SK-MEL-5 (cell line): ENCODE measurements at regions not wholly inside any gene's neighbourhood (a gene's known extent, or its start where the extent isn't known, plus 50 kb on each side); places are given as distances from the start of the nearest gene placed in this dataset.
A peak's percentile ranks its signal among the peaks of the same experiment; 100 is the strongest.

ENCODE experiments used
- DNase-seq: peaks from one replicate; pipeline ENCODE4 v3.0.0-alpha.2; 2016; ENCODE audit warnings: low read depth, low spot score
- in situ Hi-C: cut with HindIII; loops from 2 replicates; pipeline ENCODE4 v1.10.0; 2016; ENCODE audit warnings: low sequenced_read_pairs, high pct_unique_total_duplicates, low pct_unique_long_range_greater_than_20kb

DNA sequence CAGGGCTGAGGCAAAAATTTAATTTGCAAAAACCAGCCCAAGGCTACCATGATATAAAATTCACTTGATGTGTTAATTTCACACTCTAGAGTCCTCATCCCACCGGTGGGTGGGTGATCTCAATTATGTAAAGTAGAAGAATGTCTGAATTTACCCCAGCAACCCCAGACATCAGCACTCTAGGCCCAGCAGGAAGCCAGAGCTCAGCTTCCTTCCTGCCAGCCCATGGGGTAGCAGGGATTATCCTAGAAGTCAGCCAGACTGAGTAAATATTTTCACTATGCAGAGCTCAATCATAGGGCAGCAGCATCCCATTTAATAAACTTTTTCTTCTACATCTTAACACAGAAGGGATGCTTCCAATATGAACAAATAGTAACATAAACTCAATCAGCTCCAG lies 71.0 kb downstream of the SIPA1L2 start:
- in situ Hi-C loops: no loop called here
- DNase-seq: no peak

GRCh38 chr1:232557502-232558191 lies 72.3 kb downstream of the SIPA1L2 start:
- in situ Hi-C loops: no loop called here
- no peak for DNase-seq

DNA sequence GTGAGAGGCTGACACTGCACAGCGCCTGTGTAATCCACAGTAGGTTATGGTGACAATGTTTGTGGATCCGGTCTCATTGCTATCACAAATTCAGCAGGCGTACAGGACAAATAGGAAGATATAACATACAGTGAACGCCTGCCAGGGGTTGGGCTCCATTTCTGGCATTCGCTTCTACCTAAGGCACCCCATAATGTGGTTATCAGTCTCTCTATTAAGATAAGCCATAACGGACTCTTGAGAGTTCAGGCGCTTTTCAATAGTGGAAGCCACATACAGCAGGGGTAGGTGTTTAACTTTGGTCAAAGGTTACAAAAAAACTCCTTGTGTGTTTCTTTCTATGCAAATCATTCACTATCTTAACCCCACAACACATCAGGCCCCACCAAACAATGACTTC lies 72.8 kb downstream of the SIPA1L2 start:
- in situ Hi-C loops: no loop called here
- DNase-seq: no peak

- no peak for DNase-seq
- in situ Hi-C loops: no loop called here
Observed at GRCh38 chr1:232556351-232556750, 73.6 kb downstream of the SIPA1L2 start.

- DNase-seq: no peak
- in situ Hi-C loops: no loop called here
Observed at GRCh38 chr1:232555494-232556210, 74.3 kb downstream of the SIPA1L2 start.

DNA sequence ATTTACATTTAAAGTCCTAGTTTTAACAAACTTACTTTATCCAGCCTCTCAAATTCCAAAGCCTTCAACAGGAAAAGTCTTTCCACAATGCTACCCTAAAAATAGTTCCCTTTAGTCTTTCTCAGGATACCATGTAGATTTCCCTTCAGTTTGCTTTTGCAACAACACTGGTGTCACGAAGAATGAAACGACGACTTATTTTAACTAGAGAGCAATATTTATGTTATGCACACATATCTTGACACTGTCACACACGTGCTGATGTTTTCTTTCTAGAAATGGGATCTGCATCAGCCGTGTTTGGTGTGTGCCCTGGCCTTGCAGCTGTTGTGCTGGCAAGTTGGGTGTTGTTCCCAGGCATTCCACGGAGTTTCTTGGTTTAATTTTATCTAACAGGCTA lies 75.5 kb downstream of the SIPA1L2 start:
- DNase-seq: no peak
- in situ Hi-C loops: no loop called here

DNA sequence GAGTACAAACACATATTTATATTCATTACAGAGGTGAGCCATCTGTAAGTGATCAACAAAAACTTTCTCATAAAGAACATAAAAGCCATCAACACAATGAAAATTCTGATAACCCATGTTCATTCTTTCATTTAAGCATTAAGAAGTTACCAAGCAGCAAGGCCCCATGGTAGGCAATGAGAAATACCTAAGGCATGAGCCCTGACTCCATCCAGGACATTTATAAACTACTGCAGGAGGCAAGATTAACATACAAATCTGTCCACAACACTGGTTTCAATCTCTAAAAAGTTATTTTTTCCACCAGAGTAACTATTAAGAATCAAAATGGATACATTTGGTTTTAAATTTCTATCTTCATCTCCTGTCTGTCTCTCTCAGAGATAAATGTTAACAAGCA lies 76.1 kb downstream of the SIPA1L2 start:
- in situ Hi-C loops: no loop called here
- no peak for DNase-seq

DNA sequence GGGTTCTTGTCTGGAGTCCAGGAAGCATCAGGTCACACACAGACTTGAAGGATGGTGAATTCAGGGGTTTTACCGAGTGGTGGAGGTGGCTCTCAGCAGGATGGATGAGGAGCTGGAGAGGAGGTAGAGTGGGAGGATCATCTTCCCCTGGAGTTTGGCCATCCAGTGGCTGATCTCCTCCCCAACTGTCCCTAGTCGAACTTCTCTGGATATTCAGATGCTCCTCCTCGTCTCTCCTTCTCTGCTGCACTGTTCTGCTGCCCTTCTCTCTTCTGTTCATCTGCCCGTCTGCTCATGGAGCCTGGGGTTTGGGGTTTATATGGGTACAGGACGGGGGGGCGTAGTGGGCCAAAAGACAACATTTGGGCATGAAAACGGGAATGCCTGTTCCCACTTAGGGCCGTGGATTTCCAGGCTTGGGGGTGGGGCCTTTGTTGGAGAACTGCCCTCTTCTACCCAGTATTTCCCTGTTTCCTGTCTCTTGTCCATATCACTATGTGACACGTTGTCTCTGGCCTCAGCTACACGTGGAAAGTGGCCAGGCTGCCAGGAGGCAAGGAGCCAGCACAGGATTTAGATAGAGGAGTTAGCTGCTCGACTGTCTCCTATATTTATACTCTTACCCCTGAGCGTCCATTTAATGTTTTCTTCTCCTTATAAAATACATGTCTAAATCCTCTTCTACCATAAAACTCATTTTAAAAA lies 76.7 kb downstream of the SIPA1L2 start:
- in situ Hi-C loops: no loop called here
- no peak for DNase-seq

- in situ Hi-C loops: no loop called here
- DNase-seq: no peak
Observed at GRCh38 chr1:232551386-232551785, 78.5 kb downstream of the SIPA1L2 start.

DNA sequence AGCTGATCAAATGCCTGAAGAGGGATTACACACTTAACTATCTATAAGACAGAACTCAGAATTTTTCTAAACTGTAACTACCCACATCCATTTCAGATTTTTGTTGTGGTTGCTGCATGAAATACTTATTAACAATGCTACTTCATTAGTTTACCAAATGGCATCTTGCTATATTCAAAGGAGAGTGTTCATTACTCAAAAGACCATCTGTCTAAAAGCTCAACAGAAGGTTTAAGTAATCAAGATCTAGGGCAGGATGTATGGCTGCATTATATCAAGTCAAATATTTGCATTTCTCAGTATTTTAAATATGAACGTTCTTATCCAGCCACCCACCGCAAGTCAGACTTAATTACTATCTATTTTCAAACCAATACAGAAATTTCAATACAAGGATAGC lies 79.9 kb downstream of the SIPA1L2 start:
- in situ Hi-C loops: no loop called here
- no peak for DNase-seq

DNA sequence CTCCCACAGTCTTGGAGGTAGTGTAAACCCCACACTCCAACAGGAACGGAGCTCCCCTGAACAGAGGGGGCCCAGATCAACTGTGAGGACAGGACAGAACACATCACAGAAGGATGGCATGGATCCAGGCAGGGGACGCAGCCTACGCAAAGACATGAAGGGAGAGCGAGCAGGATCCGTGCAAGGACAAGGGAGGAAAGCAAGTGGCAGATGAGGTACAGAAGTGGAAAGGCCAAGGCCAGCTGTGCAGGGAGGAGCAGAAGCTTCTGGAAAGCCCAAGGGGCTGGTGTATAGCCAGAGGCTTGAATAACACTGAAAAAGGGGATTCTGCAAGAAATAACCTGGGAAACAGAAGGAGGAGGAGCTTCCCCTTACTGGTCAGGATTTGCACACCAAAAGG lies 81.2 kb downstream of the SIPA1L2 start:
- in situ Hi-C loops: no loop called here
- no peak for DNase-seq

GRCh38 chr1:232547938-232548484 lies 81.9 kb downstream of the SIPA1L2 start:
- DNase-seq: no peak
- in situ Hi-C loops: no loop called here

DNA sequence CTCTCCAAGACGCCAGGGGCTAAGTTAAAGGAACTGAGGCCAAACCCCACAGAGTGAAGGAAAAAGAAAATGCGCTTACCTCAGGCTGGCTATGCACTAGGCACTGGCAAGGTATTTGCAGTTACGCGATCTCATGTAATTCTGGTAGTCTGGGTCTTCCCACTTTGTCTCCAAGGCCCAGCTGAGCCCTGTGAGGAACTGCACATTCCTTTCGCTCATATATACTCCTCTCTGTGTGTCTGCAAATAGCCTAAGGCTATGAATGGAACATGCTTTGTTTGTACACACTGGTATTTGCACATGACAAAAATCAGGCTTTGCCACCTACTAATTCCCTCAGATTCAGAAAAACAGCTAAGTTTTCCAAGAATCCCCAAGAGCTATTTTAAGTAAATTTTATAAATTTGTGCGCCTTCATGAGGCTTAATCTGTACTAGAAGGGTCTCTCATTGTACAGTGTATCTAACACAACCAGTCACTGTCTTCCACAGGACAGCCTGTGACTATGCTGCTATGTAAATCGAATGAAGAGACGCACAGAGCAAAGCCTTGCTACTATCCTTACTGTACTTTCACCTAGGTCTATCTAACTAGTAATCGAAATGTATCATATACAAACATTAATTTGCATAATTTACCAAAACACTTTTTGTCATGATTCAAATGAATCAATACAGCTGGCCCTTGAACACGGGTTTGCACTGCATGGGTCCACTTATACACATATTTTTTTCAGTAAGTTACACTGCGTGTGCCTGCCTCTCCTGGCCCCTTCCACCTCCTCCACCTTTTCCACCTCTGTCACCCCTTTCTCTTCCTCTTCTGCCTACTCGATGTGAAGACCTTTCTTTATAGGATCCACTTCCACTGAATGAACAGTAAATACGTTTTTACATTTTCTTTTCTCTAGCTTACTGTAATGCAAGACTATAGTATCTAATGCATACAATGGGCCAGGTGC lies 87.0 kb downstream of the SIPA1L2 start:
- peak; percentile 51 for DNase-seq
- in situ Hi-C loops: no loop called here

GRCh38 chr1:232538943-232539302 lies 91.0 kb downstream of the SIPA1L2 start:
- DNase-seq: no peak
- in situ Hi-C loops: no loop called here

DNA sequence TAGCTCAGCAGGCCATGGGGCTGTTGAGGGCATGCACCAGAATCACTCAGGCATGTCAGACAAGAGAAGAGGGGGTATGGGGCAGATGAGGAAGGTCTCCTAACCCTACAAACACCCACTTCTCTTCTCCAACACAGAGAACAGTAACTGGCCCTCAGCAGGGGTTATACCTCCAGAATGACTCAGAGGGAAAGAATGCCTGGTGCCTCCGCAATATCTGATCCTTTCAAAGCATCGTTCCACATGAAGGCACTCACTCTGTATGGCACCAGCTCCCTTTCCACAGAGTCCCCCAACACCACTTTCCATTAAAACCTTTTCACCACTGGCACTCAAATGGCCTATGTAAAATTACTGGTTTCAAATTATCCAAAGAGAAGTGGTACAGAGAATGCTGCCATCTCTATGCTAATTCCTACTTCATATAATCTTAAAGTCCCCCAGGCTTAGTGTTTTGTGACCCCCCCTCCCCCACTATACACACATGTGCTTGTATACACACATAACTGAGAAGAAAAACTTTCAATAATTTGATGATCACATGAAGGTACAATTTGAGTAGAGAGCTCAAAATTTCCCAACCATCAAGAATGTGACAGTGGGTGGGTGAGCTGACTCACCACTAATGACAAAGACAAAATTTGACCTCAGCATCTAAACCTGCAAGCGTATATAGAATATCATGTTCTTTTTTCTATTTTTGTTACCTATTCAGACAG lies 91.5 kb downstream of the SIPA1L2 start:
- DNase-seq: peak; percentile 10
- in situ Hi-C loops: no loop called here

- no peak for DNase-seq
- in situ Hi-C loops: no loop called here
Observed at GRCh38 chr1:232534552-232535517, 95.1 kb downstream of the SIPA1L2 start.
